ENCODE measurements at regions not wholly inside any gene's neighbourhood (a gene's known extent, or its start where the extent isn't known, plus 50 kb on each side); places are given as distances from the start of the nearest gene placed in this dataset.

- Histone ChIP-seq H3K27me3 (ENCODE audit: insufficient read depth, low read length, poor library complexity, severe bottlenecking) (no peaks in the 10 kb centered on the region), H3K4me2 (ENCODE audit: low read depth, low read length, poor library complexity, severe bottlenecking) (no peak overlapping the region), H3K9me2 (replicated peaks; ENCODE audit: low read depth, low read length) (no peaks in the 10 kb centered on the region), H3K36me3 (ENCODE audit: insufficient read depth, low read length) (no peaks in the 10 kb centered on the region), H3K4me1 (ENCODE audit: insufficient read depth, low read length, poor library complexity, severe bottlenecking) (no peaks in the 10 kb centered on the region), H3K79me2 (ENCODE audit: insufficient read depth, low read length) (no peaks in the 10 kb centered on the region), H3K9me3 (ENCODE audit: insufficient read depth, low read depth, low read length) (no peaks in the 10 kb centered on the region), H2AFZ (ENCODE audit: low read length) (no peak overlapping the region), H3K9ac (ENCODE audit: low read depth, low read length, poor library complexity, severe bottlenecking) (no peak overlapping the region), H3F3A (ENCODE audit: low read depth) (no peaks in the 10 kb centered on the region), H3K4me3 (ENCODE audit: low read length, poor library complexity, severe bottlenecking) (no peak overlapping the region), H4K20me1 (ENCODE audit: insufficient read depth, low read length, poor library complexity, severe bottlenecking) (no peaks in the 10 kb centered on the region)
- no peak for TF ChIP-seq EZH2phosphoT487 (IDR thresholded peaks at IDR 0.05; ENCODE audit: borderline replicate concordance)
- TF ChIP-seq CTCF (conservative IDR thresholded peaks at IDR 0.05; ENCODE audit: low read length) = no peak
These were observed 275.4 kb downstream of the SHOX start for GRCh38 chrX:905848-906566.

DNA sequence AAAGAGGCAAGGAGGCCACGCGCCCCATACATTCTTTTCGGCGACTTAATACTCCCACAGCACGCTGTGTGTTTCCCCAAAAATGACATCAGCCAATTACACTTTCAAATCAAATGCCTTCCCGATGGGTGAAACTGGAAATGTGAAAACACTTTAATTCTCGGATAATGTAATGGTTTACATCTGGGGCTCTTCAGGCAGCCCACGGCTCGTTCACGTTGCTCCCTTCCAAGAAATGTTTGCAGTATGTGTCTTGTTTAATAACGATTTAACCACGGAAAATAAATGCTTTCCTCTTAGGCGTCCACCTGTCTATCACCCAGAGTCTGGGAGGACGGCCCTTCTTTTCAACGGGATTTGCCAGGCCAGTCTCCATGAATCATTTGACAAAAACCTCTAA, 272.5 kb downstream of the SHOX start:
- H3K4me1 ChIP-seq (ENCODE audit: insufficient read depth, low read length, poor library complexity, severe bottlenecking) = no peaks in the 10 kb centered on the region
- TF ChIP-seq EZH2phosphoT487 (IDR thresholded peaks at IDR 0.05; ENCODE audit: borderline replicate concordance) (no peak), CTCF (conservative IDR thresholded peaks at IDR 0.05; ENCODE audit: low read length) (no peak)
- H3K9me2 ChIP-seq (replicated peaks; ENCODE audit: low read depth, low read length) = no peaks in the 10 kb centered on the region
- no peaks in the 10 kb centered on the region for H4K20me1 ChIP-seq (ENCODE audit: insufficient read depth, low read length, poor library complexity, severe bottlenecking)
- no peaks in the 10 kb centered on the region for H3K79me2 ChIP-seq (ENCODE audit: insufficient read depth, low read length)
- H3K4me2 ChIP-seq (ENCODE audit: low read depth, low read length, poor library complexity, severe bottlenecking) = no peak overlapping the region
- no peak overlapping the region for H2AFZ ChIP-seq (ENCODE audit: low read length)
- no peak overlapping the region for H3K4me3 ChIP-seq (ENCODE audit: low read length, poor library complexity, severe bottlenecking)
- no peaks in the 10 kb centered on the region for H3K9me3 ChIP-seq (ENCODE audit: insufficient read depth, low read depth, low read length)
- no peaks in the 10 kb centered on the region for H3F3A ChIP-seq (ENCODE audit: low read depth)
- H3K36me3 ChIP-seq (ENCODE audit: insufficient read depth, low read length) = no peaks in the 10 kb centered on the region
- H3K27me3 ChIP-seq (ENCODE audit: insufficient read depth, low read length, poor library complexity, severe bottlenecking) = no peaks in the 10 kb centered on the region
- no peak overlapping the region for H3K9ac ChIP-seq (ENCODE audit: low read depth, low read length, poor library complexity, severe bottlenecking)

DNA sequence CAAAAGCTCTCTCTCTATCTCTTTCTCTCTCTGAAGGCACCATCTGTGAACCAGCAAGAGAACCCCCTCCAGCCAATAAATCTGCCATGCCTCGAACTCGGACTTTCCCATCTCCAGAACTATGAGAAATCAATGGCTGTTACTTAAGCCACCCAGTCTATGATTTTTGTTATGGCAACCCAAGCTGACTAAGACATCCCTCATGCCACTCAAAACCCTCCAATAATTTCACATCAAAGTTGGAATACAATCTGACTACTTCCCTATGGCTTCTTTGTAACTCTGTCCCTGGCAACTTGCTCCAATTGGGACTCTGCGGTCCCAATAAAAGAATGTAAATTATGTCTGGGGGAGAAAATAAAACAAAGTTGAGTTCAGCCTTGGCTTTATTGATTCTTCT, 265.7 kb downstream of the SHOX start:
- no peak overlapping the region for H3K4me3 ChIP-seq (ENCODE audit: low read length, poor library complexity, severe bottlenecking)
- H3K79me2 ChIP-seq (ENCODE audit: insufficient read depth, low read length) = no peaks in the 10 kb centered on the region
- no peaks in the 10 kb centered on the region for H4K20me1 ChIP-seq (ENCODE audit: insufficient read depth, low read length, poor library complexity, severe bottlenecking)
- no peaks in the 10 kb centered on the region for H3K36me3 ChIP-seq (ENCODE audit: insufficient read depth, low read length)
- no peaks in the 10 kb centered on the region for H3K4me1 ChIP-seq (ENCODE audit: insufficient read depth, low read length, poor library complexity, severe bottlenecking)
- no peak overlapping the region for H2AFZ ChIP-seq (ENCODE audit: low read length)
- H3K9me2 ChIP-seq (replicated peaks; ENCODE audit: low read depth, low read length) = no peaks in the 10 kb centered on the region
- H3K4me2 ChIP-seq (ENCODE audit: low read depth, low read length, poor library complexity, severe bottlenecking) = no peak overlapping the region
- no peaks in the 10 kb centered on the region for H3F3A ChIP-seq (ENCODE audit: low read depth)
- TF ChIP-seq EZH2phosphoT487 (IDR thresholded peaks at IDR 0.05; ENCODE audit: borderline replicate concordance) (no peak), CTCF (conservative IDR thresholded peaks at IDR 0.05; ENCODE audit: low read length) (no peak)
- no peaks in the 10 kb centered on the region for H3K9me3 ChIP-seq (ENCODE audit: insufficient read depth, low read depth, low read length)
- H3K27me3 ChIP-seq (ENCODE audit: insufficient read depth, low read length, poor library complexity, severe bottlenecking) = no peaks in the 10 kb centered on the region
- no peak overlapping the region for H3K9ac ChIP-seq (ENCODE audit: low read depth, low read length, poor library complexity, severe bottlenecking)

Data from Loucy (cell line).